ENCODE measurements at regions not wholly inside any gene's neighbourhood (a gene's known extent, or its start where the extent isn't known, plus 50 kb on each side); places are given as distances from the start of the nearest gene placed in this dataset.
"Not testable (repeated sequence)": the region's sequence is repeated elsewhere in the genome, so short reads cannot be mapped to it uniquely, and the experiment has no call there.

DNA sequence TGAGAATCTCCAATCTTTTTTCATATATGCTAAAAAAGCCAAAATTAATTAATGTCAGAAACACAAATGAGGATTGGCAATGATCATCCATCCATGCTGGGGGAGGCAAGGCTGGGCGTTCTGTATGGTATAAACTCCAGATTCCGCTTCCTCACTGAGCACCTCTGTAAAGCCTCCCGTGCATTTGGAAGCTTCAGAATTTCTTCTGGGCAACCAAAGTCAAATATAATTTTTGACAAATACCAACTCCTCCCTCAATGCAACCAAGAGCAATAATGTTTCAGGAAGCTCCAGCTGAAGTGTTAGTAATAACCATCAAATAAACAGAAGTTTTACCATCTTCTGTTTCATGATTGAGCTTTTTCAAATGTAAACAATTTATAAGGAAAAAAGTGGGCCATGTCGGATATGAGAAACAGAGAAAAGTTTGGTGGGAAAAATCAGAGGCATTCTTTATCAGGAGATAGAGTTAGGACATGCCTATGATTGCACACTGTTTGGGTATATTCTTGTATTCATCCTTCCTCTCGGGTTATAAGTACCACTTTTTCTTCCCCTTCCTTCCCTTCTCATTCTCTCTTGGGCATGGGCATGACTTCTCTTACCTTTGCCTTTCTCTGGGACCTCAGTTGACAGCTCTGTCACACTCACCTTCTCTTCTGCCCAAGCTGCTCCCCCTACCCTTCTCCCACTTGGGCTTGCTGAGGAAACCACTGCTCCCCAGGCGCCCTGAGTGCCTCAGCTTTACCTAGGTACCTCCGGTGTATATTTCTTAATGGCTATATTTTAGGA, 149.5 kb upstream of the ZEB2 start:
- DNase-seq = no peak

DNA sequence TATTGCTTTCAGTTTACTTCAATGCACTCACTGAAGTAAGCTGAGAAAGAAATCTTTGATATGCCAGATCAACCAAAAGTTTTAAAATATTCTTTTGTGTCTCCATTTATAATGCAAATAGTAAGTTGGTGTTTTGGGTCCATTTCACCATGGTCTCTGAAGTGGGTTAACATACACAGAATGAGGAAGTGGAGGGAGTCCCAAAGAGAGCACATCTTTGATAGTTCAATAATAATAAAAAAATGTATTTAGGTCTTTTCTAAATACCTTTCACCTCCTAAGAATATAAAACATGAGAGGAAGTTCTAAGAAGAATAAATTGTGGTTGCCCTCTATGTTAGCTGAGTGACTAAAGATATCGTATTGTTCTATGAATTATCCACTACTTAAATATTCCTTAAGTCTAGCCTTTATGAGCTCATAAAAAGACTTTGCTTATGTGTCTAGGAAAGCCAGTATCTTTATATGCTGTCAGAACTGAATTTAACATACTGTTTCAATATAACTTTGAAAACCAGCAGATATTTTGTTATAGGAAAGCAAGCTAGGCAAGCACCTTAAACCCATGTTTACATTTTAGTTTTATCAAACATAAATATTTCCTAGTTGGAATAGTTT, 148.7 kb upstream of the ZEB2 start:
- DNase-seq = no peak

DNA sequence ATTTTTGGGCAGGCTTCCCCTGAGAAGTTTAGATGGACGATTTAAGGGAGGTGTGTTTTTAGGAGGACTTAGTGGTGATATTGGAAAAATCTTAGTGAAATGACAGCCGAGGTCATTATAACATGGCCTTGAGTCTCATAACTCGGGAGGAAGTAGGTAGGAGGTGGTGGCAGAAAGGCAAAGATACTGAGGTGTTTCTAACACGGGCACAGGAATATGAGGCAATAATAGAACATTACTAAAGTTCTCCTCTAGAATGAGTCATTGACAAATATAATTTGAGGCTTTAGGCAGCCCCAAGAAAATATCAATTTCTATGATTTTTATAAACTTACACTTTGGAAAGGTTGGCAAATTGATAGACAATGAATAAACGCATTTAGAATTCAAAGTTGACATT, 146.1 kb upstream of the ZEB2 start:
- no peak for DNase-seq

DNA sequence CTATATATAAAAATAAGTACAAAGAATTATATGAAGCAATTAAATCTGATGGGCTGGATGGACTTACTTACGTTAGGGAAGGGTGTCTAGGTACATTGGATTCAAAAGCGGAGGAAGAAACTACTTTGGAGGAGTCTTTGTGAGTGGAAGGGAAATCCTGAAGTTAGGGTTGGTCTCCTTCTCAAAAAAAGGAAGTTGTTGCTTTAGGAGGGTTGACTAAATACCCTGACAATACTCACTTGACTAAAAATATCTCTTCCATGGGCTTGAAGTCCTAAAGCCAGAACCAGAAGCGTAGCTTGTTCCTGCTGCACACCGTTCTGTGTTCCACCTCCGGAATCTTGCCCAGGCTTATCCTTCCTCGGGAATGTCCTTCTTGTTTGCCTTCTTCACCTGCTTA, 143.3 kb upstream of the ZEB2 start:
- no peak for DNase-seq

DNA sequence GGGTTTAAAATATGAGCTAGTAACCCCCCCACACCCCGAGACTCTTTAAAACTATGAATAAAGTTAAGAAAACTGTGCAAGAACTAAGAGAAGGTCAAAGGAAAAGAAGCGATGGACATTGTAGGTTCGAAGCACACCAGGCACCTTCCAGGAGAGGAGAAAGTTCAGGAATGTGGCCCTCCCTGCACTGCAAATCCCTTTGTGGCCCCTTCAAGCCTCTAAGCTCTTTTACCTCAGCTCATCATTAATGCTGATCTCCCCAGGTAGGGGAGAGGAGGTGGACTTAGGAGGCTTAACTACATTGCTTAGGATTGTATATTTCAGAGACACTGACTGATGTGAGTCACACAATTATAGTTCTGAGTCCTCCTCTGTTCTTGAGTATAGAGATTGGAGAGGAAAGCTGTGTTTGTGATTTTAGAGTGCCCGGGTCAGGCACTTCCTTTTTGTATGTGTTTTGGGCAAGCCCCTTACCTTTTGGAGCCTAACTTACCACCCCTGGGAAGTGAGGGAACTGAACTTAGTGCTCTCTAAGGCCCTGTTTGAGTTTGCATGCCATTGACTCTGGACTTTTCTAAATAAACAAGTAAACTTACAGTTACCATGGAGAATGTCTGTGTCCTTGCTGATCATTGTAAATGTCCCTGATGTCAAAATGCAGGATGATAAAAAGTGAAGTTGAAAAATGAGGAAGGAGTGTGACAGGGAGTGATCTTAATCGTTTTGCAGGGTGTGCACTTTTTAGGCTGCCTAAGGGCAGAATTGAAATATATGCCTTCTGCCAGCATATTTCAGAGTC, 140.8 kb upstream of the ZEB2 start:
- DNase-seq = no peak

DNA sequence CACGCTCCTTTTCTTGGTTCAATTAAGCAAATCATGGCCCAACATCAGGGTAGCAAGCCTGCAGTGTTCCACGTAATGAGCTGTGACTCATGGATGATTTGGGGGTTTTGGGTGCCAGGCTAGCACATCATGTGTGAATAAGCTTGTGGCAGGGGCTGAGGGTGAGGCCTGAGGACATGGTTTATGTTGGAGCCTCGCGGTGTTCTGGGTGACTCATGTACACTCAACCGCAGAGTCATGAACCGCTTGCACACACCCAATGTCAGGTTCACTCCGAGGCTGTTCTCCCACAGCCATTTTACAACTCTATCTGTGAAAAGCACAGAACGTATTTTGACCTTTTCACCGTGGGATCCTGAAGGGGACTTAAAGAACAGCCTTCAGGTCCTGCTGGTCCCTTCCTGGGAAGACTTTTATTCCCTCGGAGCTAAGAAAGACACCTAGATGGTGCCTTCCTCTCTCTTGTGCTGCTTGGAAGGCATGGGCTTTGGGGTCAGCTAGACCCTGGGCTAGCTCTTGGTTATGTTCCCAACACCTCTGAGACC, 139.9 kb upstream of the ZEB2 start:
- no peak for DNase-seq

DNA sequence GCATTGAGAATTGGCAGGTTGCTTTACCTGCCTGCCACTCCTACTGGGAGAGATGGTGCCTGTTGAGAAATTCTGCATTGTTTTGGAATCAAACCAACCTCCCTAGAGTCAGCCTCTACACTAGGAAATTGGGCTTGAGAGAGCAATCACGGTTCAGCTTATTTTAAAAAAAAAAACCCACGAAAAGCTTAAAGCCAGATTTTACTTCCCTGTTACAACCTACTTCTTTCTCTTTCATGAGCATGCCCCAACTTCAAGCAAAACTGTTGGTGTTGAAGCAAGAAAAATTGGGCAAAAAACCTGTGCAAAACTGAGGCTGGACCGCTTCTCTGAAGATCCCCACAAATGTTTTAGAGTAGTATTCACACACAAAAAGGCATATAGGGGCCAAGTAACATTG, 134.6 kb upstream of the ZEB2 start:
- no peak for DNase-seq

DNA sequence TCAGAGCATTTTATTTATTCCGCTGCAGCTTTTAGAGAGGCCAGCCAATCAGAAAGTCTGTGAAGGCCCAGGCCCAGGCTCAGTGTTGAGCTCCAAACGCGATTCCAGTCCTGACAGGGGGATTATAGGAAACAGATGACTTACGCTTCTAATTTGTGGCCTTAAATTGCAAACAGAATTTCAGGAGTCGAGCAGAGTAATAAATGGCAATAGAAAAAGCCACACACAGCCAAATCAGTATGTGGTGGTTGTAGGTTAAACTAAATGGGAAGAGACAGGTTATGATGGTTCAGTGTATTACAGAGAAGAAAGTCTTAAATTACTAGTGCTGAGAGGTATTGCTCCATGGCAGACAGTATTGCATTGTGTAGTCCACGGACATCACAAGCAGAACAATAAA, 131.0 kb upstream of the ZEB2 start:
- DNase-seq = no peak

DNA sequence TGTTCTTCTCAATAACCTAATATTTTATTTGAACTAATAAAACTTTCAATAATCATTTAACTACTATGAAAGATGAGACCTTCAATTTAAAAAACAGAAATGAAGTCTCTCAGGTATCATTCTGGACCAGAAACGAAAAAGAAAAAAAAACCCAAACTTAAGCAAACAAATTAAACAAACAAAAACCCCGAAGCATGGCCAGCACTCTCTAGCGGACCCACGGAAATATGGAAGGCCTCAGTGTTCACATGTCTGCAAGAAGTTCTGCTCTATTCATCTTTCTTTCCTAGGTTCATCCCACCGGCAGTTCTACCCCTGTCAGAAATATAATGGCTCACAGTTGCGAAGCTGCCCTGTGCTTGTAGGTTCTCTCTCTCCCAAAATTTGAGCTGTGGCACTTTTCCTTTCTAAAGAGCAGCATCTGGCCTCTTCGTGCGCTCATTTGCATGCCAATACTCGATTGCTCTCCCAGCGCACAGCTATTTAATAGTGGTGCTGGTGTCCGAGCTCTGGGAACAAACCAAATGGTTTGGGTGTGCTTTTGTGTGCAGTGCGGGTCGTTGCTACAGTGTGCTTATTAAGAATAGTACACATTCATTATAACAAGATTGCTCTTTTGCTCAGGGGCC, 129.0 kb upstream of the ZEB2 start:
- peak in 11 of 58 donors; percentile 2 to 36 (median 13) for DNase-seq

DNA sequence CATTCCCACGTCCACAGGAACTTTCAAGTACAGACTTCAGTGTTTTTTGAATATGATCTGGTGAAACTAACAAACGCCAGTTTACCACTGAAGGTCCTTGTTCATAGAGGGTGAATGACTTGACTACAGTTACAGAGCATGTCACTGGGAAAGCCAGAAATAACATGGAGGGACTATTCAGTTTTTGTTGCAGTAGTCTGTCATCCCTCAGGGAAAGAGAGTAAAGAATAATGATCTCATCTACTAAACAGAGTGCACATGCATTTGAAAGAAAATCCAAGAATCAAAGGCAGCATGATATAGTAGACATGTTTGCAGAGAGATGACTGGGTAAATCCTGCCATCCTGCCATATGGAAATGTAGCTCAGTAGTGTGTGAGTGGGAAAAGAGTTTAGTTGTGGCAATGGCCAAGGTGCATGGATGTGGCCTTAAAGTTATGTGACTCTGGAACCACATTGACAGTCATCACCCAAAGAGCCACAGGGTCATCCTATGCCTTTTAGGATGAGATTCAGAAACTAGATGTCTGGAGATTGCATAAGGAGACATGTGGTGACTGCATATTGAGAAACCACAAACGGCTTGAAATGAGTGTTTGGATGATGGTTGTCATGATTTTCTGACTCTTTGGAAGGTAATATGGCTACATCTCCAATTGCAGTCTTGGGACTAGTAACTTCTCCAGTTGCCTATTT, 125.3 kb upstream of the ZEB2 start:
- DNase-seq = no peak

DNA sequence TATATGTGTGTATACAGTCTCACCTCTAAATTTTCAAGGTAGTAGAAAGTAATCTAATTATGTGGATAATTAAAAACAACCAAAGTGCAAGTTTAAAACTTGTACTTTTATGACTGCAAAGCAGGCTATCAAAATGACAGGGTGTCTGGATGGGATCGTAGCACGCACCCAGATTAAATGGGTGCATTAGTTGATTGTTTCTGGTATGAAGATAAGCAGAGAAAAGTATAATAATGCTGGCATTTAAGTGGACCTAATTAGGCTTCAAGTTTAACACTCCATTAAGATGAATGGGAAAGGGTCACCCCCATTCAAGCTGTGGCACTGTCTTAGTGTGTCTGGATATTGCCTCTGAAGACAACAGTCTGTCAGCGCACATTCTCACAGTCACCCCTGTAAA, 124.6 kb upstream of the ZEB2 start:
- no peak for DNase-seq

DNA sequence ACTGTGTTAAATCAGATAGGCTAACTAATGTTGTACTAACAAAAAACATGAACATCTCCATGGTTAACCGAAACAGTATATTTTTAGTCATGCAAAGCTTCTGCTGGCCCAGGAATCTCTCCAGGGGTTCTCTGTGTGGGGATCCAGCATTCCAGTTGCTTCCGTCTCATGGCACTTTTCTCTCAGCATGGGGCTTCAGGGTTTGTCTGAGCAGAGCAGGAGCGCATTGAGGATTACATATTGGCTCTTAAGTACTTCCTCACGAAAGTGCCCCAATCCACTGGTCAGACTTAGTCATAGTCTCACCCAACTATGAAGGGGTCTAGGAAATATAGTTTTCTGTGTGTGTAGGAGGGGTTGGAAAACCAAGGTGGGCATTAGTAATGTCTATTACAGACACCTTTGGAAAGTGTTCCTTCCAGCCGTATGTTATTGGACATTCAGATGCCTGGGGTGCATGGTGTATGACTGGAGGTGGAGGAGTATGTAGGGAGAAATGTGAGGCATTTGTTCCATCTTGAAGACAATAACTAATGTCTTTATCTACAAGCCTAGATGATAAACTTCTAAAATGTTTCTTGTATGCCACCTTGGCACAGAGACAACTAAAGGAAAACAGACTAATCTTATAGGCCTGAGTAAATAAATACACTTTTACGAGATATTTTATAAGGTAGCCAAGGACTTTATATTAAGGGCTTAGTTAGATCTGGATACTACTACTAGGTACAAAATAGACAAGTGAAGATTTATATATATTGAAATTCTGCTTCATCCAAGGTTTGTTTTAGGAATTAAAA, 123.8 kb upstream of the ZEB2 start:
- DNase-seq = no peak

DNA sequence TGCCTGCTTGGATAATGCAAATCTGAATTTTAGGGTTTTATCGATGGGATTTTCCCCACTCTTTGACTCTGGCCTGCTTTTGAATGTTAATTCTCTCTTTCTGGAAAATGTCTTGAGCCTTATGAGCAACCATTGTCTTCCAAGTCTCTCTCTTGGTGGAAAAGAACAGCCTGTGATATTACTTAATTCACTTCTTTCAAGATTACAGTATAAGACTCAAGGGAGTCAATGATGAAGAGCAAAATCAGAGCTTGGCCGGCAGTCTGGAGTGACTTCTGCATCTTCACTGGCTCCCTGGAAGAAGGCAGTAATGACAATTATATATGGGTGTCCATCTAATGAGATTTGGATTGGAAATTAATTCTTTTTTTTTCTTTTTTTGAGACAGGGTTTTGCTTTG, 122.9 kb upstream of the ZEB2 start:
- DNase-seq = no peak

DNA sequence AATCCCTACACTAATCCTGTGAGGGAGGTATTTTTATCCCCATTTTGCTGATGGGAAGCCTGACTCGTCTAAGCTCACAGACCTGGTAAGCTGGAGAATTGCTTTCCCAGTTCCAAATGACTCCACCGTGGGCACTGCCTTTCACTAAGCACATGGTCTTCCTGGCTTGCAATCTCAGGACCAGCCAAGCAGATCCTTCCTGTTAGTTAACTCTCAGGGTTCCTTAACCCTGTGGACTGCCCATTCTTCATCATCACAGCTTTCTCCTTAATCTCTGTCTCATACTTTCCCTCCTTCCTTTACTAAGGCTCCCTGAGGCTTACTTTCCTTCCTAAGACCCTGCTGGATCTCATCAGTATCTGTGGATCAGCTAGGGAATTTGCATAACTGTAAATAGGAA, 122.2 kb upstream of the ZEB2 start:
- DNase-seq = no peak

DNA sequence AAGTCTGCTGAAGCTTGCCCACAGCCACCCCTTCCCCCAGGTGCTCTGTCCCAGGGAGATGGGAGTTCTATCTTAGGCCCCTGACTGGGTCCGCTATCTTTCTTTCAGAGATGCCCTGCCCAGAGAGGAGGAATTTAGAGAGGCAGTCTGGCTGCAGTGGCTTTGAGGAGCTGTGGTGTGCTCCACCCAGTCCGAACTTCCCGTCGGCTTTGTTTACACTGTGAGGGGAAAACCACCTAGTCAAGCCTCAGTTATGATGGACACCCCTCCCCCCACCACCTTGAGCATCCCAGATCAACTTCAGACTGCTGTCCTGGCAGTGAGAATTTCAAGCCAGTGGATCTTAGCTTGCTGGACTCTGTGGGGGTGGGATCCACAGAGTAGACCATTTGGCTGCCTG, 118.3 kb upstream of the ZEB2 start:
- not testable (repeated sequence) for DNase-seq

DNA sequence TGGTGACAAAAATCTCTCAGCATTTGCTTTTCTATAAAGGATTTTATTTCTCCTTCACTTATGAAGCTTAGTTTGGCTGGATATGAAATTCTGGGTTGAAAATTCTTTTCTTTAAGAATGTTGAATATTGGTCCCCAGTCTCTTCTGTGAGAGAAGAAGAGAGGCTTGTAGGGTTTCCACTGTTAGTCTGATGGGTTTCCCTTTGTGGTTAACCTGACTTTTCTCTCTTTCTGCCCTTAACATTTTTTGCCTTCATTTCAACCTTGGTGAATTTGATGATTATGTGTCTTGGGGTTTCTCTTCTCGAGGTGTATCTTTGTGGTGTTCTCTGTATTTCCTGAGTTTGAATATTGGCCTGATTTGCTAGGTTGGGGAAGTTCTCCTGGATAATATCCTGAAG, 116.9 kb upstream of the ZEB2 start:
- not testable (repeated sequence) for DNase-seq

DNA sequence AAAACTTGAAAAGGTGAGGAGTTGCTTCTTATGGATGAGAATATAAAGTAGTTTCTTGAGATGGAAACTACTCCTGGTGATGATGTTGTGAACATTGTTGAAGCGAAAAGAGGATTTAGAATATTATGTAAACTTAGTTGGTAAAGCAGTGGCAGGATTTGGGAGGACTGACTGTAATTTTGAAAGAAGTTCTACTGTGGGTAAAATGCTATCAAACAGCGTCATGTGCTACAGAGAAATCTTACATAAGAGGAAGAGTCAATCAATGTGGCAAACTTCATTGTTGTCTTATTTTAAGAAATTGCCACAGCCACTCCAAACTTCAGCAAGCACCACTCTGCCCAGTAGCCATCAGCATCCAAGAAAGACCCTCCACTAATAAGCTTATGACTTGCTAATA, 112.9 kb upstream of the ZEB2 start:
- no peak for DNase-seq

DNA sequence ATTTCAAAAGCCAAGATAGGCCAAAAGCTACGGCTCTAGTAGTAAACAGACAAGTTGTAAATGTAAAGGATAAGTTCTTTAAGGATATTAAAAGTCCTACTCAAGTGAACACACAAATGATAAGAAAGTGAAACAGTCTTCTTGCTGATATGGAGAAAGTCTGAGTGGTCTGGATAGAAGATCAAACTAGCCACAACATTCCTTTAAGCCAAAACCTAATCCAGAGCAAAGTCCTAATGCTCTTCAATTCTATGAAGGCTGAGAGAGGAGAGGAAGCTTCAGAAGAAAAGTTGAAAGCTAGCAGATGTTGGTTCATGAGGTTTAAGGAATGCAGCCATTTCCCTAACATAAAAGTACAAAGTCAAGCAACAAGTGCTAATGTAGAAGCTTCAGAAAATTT, 111.7 kb upstream of the ZEB2 start:
- no peak for DNase-seq

DNA sequence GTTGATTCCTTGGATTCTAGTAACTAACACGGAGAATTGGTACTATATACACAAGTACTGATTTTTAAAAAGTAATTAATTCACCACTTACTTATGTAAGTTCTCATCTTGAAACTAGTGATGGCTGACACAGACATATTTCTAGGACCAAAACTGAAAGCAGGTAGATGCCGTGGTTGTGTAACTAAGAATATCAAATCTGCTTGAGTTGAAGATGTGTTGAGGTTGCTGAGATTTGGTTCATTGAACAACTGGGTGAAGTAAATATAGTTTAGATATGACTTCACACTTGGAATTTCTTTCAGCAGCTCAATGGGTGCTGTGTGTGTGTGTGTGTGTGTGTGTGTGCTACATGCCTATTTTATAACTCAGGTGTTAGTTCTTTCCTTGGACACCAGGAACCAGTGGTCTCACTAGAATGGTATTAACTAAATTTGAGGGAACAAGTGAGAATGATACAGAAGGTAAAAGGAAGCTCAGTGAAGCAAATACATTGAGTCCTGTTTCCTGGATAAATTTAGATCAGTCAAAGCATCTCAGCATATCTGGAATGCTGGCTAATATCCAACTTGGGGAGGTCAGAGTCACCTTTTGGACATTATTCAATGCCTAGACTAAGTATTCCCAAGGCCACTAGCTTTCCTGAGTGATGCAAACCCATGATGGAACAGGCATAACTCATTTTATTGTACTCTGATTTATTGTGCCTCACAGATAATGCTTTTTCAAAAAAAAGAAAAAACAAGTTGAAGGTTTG, 110.7 kb upstream of the ZEB2 start:
- no peak for DNase-seq

All from anterior cingulate cortex (tissue), 58 donors.